ENCODE measurements at regions not wholly inside any gene's neighbourhood (a gene's known extent, or its start where the extent isn't known, plus 50 kb on each side); places are given as distances from the start of the nearest gene placed in this dataset.

DNA sequence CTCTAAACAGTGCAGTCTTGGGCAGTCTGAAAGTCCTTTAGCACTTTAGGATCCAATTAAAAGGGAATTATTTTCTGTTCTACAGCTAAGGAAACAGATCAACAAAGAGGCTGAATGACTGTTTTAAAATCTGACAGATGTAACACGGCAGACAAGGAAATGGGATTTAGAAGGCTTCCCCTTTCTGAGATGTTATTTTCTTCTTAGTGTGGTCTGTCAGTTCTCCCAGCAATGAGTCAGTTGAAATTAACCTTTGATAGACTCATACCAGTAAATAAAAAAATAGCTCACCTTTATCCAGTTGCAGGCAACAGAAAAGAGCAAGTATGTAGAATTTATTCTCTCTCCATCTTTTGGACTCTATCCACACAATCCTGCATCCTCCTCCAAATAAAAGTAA is 98.1 kb downstream of the NEDD1 start:
- H3K9me3 Mint-ChIP-seq, result no peaks in the 10 kb centered on the region
- TF ChIP-seq, protein P1, sequence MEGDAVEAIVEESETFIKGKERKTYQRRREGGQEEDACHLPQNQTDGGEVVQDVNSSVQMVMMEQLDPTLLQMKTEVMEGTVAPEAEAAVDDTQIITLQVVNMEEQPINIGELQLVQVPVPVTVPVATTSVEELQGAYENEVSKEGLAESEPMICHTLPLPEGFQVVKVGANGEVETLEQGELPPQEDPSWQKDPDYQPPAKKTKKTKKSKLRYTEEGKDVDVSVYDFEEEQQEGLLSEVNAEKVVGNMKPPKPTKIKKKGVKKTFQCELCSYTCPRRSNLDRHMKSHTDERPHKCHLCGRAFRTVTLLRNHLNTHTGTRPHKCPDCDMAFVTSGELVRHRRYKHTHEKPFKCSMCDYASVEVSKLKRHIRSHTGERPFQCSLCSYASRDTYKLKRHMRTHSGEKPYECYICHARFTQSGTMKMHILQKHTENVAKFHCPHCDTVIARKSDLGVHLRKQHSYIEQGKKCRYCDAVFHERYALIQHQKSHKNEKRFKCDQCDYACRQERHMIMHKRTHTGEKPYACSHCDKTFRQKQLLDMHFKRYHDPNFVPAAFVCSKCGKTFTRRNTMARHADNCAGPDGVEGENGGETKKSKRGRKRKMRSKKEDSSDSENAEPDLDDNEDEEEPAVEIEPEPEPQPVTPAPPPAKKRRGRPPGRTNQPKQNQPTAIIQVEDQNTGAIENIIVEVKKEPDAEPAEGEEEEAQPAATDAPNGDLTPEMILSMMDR (IDR thresholded peaks at IDR 0.05; ENCODE audit: unreplicated experiment), result no peak

DNA sequence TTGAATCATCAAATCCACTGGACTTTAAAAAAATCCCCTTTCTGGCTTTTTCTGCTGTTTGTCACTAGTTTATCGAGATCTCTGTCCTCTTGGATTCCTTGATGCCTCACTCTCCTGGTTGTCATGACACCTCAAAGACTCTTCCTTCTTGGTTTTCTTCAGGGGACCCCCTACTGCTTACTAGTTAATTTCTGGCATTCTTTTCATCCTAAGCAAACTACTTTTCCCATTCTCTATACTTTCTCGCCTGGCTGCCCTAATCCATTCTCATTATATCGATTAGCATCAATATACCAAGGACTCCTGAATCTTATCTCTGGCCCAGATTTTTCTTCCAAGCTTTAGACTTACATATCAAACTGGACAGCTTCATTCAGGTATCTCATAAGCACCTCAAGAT is 98.6 kb downstream of the NEDD1 start:
- H3K27ac Mint-ChIP-seq, result no peak overlapping the region
- TF ChIP-seq, protein P1 (IDR thresholded peaks at IDR 0.05; ENCODE audit: unreplicated experiment), result no peak
- DNase-seq (ENCODE audit: low spot score in 2 of 2, unreplicated experiment in 2 of 2), result no peak
- no peak overlapping the region for H3K4me3 Mint-ChIP-seq
- H3K4me1 Mint-ChIP-seq, result peaks cover 6% of the 10 kb centered on the region
- H3K9me3 Mint-ChIP-seq, result no peaks in the 10 kb centered on the region
- H3K27me3 Mint-ChIP-seq (ENCODE audit: low read depth), result peaks cover 10% of the 10 kb centered on the region
- no peaks in the 10 kb centered on the region for H3K36me3 Mint-ChIP-seq

More for the DNA sequence above, 98.1 kb downstream of the NEDD1 start:
- peaks cover 7% of the 10 kb centered on the region for H3K4me1 Mint-ChIP-seq
- no peak overlapping the region for H3K27ac Mint-ChIP-seq
- no peaks in the 10 kb centered on the region for H3K36me3 Mint-ChIP-seq
- no peak overlapping the region for H3K4me3 Mint-ChIP-seq
- no peak for DNase-seq (ENCODE audit: low spot score in 2 of 2, unreplicated experiment in 2 of 2)
- H3K27me3 Mint-ChIP-seq (ENCODE audit: low read depth), result peaks cover 10% of the 10 kb centered on the region

DNA sequence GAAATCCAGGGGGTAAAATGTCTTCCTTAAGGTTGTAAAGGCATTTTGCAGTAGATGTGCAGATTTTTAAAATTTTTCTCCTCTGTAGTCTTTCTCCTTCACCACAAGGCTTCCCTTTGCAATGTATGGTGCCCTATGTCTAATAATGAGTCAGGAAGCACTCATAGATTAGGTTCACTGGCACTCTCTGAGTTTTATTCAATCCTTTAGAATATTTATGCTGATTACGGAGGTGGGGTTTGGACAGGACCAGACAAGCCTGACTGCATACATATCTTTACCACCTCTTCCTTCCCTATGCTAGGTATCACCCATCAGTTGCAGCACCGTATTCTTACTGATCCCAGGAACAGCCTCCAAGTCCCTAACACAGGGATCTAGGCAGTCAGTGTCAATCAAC is 99.5 kb downstream of the NEDD1 start:
- Mint-ChIP-seq H3K36me3 (no peaks in the 10 kb centered on the region), H3K27ac (no peak overlapping the region), H3K4me3 (no peak overlapping the region)

DNA sequence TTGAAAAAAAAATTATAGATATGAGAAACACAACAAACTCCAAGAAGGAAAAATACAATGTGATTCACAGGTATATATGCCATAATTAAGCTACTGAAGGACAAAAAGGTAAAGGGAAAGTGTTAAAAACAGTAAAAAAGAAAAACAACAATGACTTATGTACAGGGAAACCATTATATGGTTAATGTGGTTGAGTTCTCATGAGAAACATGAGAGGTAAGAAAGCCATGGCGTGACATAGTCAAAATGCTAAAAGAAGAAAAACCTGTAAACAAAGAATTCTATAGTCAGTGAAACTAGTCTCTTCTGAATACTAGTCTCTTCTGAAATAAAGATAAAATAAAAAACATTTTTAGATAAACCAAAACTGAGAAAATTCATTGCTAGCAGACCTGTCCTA is 109.1 kb downstream of the NEDD1 start:
- H3K4me3 Mint-ChIP-seq, result no peak overlapping the region
- H3K27me3 Mint-ChIP-seq (ENCODE audit: low read depth), result peaks cover 1% of the 10 kb centered on the region

More for the DNA sequence above, 99.5 kb downstream of the NEDD1 start:
- TF ChIP-seq, protein P1 (IDR thresholded peaks at IDR 0.05; ENCODE audit: unreplicated experiment), result no peak
- DNase-seq (ENCODE audit: low spot score in 2 of 2, unreplicated experiment in 2 of 2), result no peak
- Mint-ChIP-seq H3K4me1 (no peaks in the 10 kb centered on the region), H3K27me3 (ENCODE audit: low read depth) (peaks cover 10% of the 10 kb centered on the region), H3K9me3 (peaks cover 4% of the 10 kb centered on the region)

DNA sequence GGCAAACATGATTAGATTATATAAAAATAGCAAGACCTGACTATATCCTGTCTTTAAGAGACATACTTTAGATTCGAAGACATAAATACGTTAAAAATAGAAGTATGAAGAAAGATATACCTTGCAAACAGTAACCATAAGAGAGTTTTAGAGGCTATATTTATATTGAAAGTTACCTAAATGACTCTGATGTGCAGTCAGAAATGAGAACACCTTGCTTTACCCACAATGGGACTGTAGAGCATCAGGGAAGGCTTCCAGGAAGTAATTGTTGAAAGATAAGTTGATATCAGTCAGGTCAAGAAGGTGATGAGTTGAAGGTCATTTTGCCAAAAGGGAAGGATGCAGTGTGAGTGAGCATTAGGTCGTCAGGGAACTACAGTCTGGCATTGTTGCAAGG is 110.2 kb downstream of the NEDD1 start:
- no peaks in the 10 kb centered on the region for H3K4me1 Mint-ChIP-seq
- TF ChIP-seq, protein P1 (IDR thresholded peaks at IDR 0.05; ENCODE audit: unreplicated experiment), result no peak
- DNase-seq (ENCODE audit: low spot score in 2 of 2, unreplicated experiment in 2 of 2), result no peak
- H3K9me3 Mint-ChIP-seq, result peaks cover 36% of the 10 kb centered on the region
- H3K36me3 Mint-ChIP-seq, result peaks cover 24% of the 10 kb centered on the region
- H3K4me3 Mint-ChIP-seq, result no peak overlapping the region
- H3K27ac Mint-ChIP-seq, result no peak overlapping the region
- peaks cover 1% of the 10 kb centered on the region for H3K27me3 Mint-ChIP-seq (ENCODE audit: low read depth)

More for the DNA sequence above, 109.1 kb downstream of the NEDD1 start:
- Mint-ChIP-seq H3K36me3 (peaks cover 24% of the 10 kb centered on the region), H3K9me3 (peaks cover 39% of the 10 kb centered on the region), H3K4me1 (no peaks in the 10 kb centered on the region), H3K27ac (no peak overlapping the region)
- DNase-seq (ENCODE audit: low spot score in 2 of 2, unreplicated experiment in 2 of 2), result no peak
- TF ChIP-seq, protein P1 (IDR thresholded peaks at IDR 0.05; ENCODE audit: unreplicated experiment), result no peak

Measured in mesothelial cell of epicardium (in vitro differentiated cells).